Astrocyte (in vitro differentiated cells and primary cell): ENCODE measurements at regions not wholly inside any gene's neighbourhood (a gene's known extent, or its start where the extent isn't known, plus 50 kb on each side); places are given as distances from the start of the nearest gene placed in this dataset.

Experiments
- EZH2 ChIP-seq: IDR thresholded peaks from 2 replicates; pipeline ENCODE4 v1.6.1; 2012; ENCODE audit warnings: mild to moderate bottlenecking, low read length, inconsistent platforms; ENCODE audit not compliant: insufficient read depth
- TF ChIP-seq, protein P1 (sequence below): IDR thresholded peaks from 2 replicates; pipeline ENCODE4 v1.5.1; 2011; ENCODE audit warnings: low read depth, mild to moderate bottlenecking, inconsistent platforms, low read length, moderate library complexity; ENCODE audit not compliant: insufficient read depth

DNA sequence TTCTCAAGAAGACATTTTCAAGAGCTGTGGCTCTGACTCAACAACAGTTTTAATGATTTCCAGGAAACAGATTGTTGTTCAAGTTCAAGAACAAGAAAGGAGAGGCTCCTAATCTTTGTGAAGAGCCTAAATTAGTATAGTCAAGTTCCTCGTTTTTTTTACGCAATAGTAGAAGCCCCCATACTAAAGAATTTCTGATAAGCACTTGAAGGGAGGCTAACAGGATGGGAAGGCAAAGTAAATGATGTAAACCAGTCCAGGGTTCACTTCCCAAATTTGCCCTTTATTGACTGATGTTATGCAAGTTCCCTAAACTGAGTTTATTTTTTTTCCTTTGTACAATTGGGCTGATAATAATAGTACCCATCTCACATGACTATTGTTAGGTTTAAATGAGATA lies 178.2 kb downstream of the RTL9 start:
- TF ChIP-seq, protein P1, sequence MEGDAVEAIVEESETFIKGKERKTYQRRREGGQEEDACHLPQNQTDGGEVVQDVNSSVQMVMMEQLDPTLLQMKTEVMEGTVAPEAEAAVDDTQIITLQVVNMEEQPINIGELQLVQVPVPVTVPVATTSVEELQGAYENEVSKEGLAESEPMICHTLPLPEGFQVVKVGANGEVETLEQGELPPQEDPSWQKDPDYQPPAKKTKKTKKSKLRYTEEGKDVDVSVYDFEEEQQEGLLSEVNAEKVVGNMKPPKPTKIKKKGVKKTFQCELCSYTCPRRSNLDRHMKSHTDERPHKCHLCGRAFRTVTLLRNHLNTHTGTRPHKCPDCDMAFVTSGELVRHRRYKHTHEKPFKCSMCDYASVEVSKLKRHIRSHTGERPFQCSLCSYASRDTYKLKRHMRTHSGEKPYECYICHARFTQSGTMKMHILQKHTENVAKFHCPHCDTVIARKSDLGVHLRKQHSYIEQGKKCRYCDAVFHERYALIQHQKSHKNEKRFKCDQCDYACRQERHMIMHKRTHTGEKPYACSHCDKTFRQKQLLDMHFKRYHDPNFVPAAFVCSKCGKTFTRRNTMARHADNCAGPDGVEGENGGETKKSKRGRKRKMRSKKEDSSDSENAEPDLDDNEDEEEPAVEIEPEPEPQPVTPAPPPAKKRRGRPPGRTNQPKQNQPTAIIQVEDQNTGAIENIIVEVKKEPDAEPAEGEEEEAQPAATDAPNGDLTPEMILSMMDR = no peak
- no peak for TF ChIP-seq EZH2
